GM12872 (cell line): ENCODE measurements at regions not wholly inside any gene's neighbourhood (a gene's known extent, or its start where the extent isn't known, plus 50 kb on each side); places are given as distances from the start of the nearest gene placed in this dataset.

ENCODE experiments used
- CTCF ChIP-seq: IDR thresholded peaks from 3 replicates; pipeline ENCODE4 v1.5.1; 2011; ENCODE audit warnings: low read depth, mild to moderate bottlenecking, low read length, moderate library complexity; ENCODE audit not compliant: insufficient read depth

DNA sequence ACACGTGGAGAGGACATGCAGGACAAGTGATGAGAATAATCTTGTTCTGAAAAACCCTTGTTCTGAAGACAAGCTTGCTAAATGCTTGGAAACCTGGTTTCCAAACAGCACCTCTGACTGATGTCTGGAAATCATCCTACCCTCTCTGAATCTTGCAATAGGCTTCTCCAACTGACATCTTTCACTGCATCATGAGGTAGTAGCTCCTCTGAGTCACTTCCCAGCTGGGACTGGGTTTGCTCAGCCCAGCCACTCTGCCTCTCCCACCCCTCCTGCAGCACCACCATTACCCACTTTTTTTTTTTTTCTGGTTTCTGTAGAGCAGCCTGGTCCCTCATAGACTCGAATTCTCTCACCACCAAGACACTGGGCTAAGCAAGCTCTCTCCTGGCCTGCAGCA, 919.8 kb downstream of the GRID1 start:
- TF ChIP-seq CTCF = no peak

DNA sequence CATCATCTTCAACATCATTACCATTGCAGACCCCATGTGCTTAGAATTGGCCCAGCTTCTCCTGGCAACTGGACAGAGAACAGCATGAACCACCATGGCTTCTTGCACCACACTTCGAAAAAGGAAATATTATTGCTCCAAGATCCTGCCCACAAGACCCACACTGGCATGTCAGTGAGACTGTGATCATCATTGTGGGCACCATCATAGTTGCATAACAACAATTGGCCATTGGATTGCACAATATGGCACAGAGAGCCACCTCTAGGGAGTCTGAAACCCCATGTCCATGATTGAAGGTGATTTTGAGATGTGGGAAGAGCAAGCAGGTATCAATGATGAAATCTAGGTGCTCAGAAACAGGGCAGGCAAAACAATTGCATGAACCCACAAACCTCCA, 918.9 kb downstream of the GRID1 start:
- TF ChIP-seq CTCF = no peak

DNA sequence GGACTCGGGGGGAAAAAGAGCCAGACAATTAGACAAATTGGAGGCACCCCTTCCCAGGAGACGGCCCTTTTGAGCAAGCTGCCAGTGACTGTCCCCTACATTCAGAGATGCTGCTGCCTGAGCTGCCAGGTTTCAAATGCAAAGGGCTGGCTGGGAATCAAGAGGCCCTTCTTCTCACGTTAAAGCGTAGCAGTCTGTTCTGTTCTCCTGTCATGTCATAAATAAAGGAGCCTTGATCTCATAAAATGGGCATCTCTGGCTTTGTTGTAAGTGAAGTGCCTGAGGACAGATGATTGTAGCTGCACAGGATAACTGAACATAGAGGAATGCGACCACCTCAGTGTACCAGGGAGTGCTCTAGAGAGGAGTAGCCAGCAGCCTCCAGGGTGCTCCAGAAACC, 917.9 kb downstream of the GRID1 start:
- no peak for TF ChIP-seq CTCF

DNA sequence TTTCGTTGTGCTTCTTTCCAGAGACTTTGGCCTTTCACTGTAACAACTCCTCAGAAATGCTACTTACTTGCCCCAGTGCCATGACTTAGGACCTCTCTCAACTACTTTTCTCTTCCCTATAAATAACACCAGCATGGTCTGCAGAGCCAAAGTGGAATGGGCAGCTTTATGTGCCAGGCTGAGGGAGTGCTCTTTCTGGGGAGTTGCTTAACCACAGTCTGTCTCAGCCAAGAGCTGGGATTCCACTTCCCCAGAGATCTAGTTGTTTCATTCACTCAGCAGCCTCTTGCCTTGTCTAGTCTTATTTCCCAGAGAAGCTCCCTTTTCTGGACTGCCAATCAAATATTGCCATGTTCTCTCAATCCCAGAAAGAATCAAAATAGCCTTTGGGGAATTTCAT, 912.2 kb downstream of the GRID1 start:
- no peak for TF ChIP-seq CTCF

DNA sequence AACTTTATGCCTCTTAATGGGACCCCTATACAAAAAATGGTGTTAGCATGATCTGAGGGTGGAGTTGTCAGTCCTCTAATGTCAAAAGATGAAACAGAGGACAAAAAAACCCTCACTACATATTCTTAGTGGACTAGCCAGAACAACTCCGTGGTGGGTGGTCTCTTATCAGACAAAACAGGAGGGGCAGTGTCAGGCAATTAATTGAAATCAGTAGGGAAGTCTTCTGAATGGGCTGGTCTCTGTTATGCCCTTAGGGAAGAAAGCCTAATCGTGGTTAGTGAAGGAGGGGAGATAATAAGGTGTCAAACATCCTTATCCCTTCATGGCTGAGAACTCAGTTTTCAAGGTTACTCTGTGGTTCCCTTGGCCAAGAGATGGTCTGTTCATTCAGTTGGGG, 909.4 kb downstream of the GRID1 start:
- no peak for TF ChIP-seq CTCF

DNA sequence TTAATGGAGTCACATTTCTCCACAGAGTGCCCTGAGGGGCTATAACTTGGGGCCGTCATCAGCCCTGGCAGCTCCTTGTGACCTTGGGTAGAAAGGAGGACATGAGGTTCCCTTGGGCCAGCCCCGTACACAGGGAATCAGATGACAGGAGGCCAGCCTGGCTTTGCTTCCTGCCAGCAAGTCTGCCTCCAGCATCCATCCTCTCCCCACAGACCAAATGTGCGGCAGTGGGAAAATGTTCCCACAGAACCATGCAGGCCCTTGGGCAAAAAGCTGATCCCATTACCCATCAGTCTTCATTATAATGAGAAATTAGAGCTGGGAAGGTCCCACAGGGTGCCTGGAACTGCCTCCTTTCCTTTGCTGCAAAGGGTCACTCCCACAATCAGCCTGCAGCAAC, 908.3 kb downstream of the GRID1 start:
- no peak for TF ChIP-seq CTCF

DNA sequence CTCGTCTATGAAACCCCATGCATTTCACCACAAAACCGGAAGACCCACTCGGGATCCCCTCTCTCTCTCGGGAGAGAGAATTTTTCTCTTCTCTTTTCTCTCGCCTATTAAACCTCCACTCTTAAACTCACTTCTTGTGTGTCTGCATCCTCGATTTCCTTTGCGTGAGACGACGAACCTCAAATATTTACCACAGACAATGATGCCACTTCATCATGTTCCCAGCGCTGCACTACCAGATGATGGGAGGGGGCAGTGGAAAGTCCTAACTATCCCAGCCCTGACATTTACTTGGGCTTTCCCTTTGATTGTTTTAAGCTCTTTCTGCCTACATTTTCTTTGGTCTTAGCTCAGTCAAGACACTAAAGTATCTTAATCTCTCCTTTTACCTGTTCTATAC, 906.7 kb downstream of the GRID1 start:
- TF ChIP-seq CTCF = no peak

DNA sequence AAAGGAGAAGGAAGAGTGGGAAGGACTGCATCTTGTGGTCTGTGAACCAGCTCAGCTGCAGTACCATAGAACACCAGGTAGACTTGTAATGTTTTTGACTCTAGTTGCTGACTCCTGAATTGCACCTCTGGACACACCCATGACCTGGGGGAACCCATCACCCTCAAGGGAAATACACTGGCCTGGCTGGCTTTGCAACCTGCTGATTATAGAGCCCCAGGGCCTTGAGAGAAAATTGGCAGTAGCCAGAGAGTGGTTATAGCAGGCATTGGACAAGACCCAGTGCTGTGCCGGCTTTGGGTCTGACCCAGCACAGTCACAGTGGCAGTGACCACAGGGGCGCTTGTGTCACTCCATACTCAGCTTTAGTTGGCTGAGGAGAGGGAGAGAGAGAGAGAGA, 902.3 kb downstream of the GRID1 start:
- TF ChIP-seq CTCF = no peak
